Astrocyte (in vitro differentiated cells and primary cell): ENCODE measurements at regions not wholly inside any gene's neighbourhood (a gene's known extent, or its start where the extent isn't known, plus 50 kb on each side); places are given as distances from the start of the nearest gene placed in this dataset.

Experiments
- DNase-seq: peaks from one replicate; pipeline ENCODE4 v3.0.0-alpha.2; 2010; ENCODE audit warnings: low read depth
- FAIRE-seq: peaks from 2 replicates; lab custom pipeline; 2011; peaks lifted over from hg19 to GRCh38; lab: Jason Lieb, UNC
- H2AFZ ChIP-seq: 2 replicates; pipeline ENCODE4 v1.6.0; 2012; ENCODE audit warnings: low read depth, low read length, inconsistent platforms
- H3K27ac ChIP-seq: 2 replicates; pipeline ENCODE4 v1.5.1; 2011; ENCODE audit warnings: low read depth, low read length, inconsistent platforms
- H3K27me3 ChIP-seq: 2 replicates; pipeline ENCODE4 v1.6.0; 2011; ENCODE audit warnings: low read length, inconsistent platforms; ENCODE audit not compliant: insufficient read depth
- H3K36me3 ChIP-seq: 2 replicates; pipeline ENCODE4 v1.5.1; 2011; ENCODE audit warnings: low read length, inconsistent platforms; ENCODE audit not compliant: insufficient read depth
- H3K4me1 ChIP-seq: 2 replicates; pipeline ENCODE4 v1.5.1; 2011; ENCODE audit warnings: low read length, inconsistent platforms; ENCODE audit not compliant: insufficient read depth
- H3K4me2 ChIP-seq: 2 replicates; pipeline ENCODE4 v1.6.0; 2012; ENCODE audit warnings: low read length, inconsistent platforms
- H3K4me3 ChIP-seq: 2 replicates; pipeline ENCODE4 v1.5.1; 2011; ENCODE audit warnings: low read depth, mild to moderate bottlenecking, low read length, inconsistent platforms; ENCODE audit not compliant: insufficient read depth
- H3K79me2 ChIP-seq: 2 replicates; pipeline ENCODE4 v1.6.0; 2012; ENCODE audit warnings: mild to moderate bottlenecking, low read length, inconsistent platforms; ENCODE audit not compliant: insufficient read depth
- H3K9ac ChIP-seq: 2 replicates; pipeline ENCODE4 v1.6.0; 2012; ENCODE audit warnings: mild to moderate bottlenecking, low read length, inconsistent platforms
- H3K9me3 ChIP-seq: 2 replicates; pipeline ENCODE4 v1.5.1; 2012; ENCODE audit warnings: low read depth, mild to moderate bottlenecking, low read length, inconsistent platforms; ENCODE audit not compliant: insufficient read depth
- H4K20me1 ChIP-seq: 2 replicates; pipeline ENCODE4 v1.6.0; 2012; ENCODE audit warnings: low read length, inconsistent platforms; ENCODE audit not compliant: insufficient read depth
- H3K27ac Mint-ChIP-seq: one replicate; pipeline ENCODE4 v1.8.0; 2021; ENCODE audit warnings: mild to moderate bottlenecking, mixed read lengths; ENCODE audit not compliant: unreplicated experiment
- H3K27me3 Mint-ChIP-seq: one replicate; pipeline ENCODE4 v1.8.0; 2021; ENCODE audit warnings: low read depth, mixed read lengths; ENCODE audit not compliant: unreplicated experiment
- H3K36me3 Mint-ChIP-seq: one replicate; pipeline ENCODE4 v1.8.0; 2021; ENCODE audit warnings: low read depth, mixed read lengths; ENCODE audit not compliant: unreplicated experiment
- H3K4me1 Mint-ChIP-seq: one replicate; pipeline ENCODE4 v1.8.0; 2021; ENCODE audit warnings: low read depth, mixed read lengths; ENCODE audit not compliant: unreplicated experiment
- H3K4me3 Mint-ChIP-seq: one replicate; pipeline ENCODE4 v1.8.0; 2021; ENCODE audit warnings: mild to moderate bottlenecking, moderate library complexity, mixed read lengths; ENCODE audit not compliant: unreplicated experiment
- H3K9me3 Mint-ChIP-seq: one replicate; pipeline ENCODE4 v1.8.0; 2021; ENCODE audit warnings: mild to moderate bottlenecking, mixed read lengths; ENCODE audit not compliant: unreplicated experiment
- CTCF ChIP-seq: IDR thresholded peaks from 2 replicates; pipeline ENCODE4 v1.5.1; 2011; ENCODE audit warnings: low read depth, mild to moderate bottlenecking, inconsistent platforms, low read length, moderate library complexity; ENCODE audit not compliant: insufficient read depth
- EZH2 ChIP-seq: IDR thresholded peaks from 2 replicates; pipeline ENCODE4 v1.6.1; 2012; ENCODE audit warnings: mild to moderate bottlenecking, low read length, inconsistent platforms; ENCODE audit not compliant: insufficient read depth

GRCh38 chr16:8407351-8407750 lies 183.0 kb downstream of the TMEM114 start:
- H3K27me3 ChIP-seq = no peaks in the 10 kb centered on the region
- Mint-ChIP-seq H3K4me3 (no peak overlapping the region), H3K9me3 (peaks cover 2% of the 10 kb centered on the region), H3K27ac (no peak overlapping the region), H3K36me3 (no peaks in the 10 kb centered on the region), H3K27me3 (peaks cover 13% of the 10 kb centered on the region), H3K4me1 (no peaks in the 10 kb centered on the region)
- TF ChIP-seq CTCF = no peak
- no peak for TF ChIP-seq EZH2
- H3K4me3 ChIP-seq = no peak overlapping the region
- no peaks in the 10 kb centered on the region for H3K9me3 ChIP-seq
- no peak for FAIRE-seq
- DNase-seq = no peak
- H3K9ac ChIP-seq = no peak overlapping the region
- H3K4me2 ChIP-seq = no peak overlapping the region
- no peak overlapping the region for H3K27ac ChIP-seq
- H3K79me2 ChIP-seq = no peaks in the 10 kb centered on the region
- H3K36me3 ChIP-seq = no peaks in the 10 kb centered on the region
- no peak overlapping the region for H2AFZ ChIP-seq
- H3K4me1 ChIP-seq = no peaks in the 10 kb centered on the region
- H4K20me1 ChIP-seq = no peaks in the 10 kb centered on the region

- Histone ChIP-seq H3K4me1 (no peaks in the 10 kb centered on the region), H3K9me3 (no peaks in the 10 kb centered on the region), H3K27me3 (no peaks in the 10 kb centered on the region), H3K4me2 (no peak overlapping the region), H3K79me2 (no peaks in the 10 kb centered on the region), H3K27ac (no peak overlapping the region), H2AFZ (no peak overlapping the region), H3K36me3 (no peaks in the 10 kb centered on the region), H3K4me3 (no peak overlapping the region), H3K9ac (no peak overlapping the region), H4K20me1 (no peaks in the 10 kb centered on the region)
- no peak overlapping the region for H3K27ac Mint-ChIP-seq
- H3K4me3 Mint-ChIP-seq = no peak overlapping the region
- peaks cover 9% of the 10 kb centered on the region for H3K27me3 Mint-ChIP-seq
- DNase-seq (no peak), FAIRE-seq (no peak)
- H3K36me3 Mint-ChIP-seq = no peaks in the 10 kb centered on the region
- no peaks in the 10 kb centered on the region for H3K9me3 Mint-ChIP-seq
- no peak for TF ChIP-seq EZH2
- TF ChIP-seq CTCF = no peak
- no peaks in the 10 kb centered on the region for H3K4me1 Mint-ChIP-seq
These were observed 186.1 kb downstream of the TMEM114 start for GRCh38 chr16:8403978-8404749.
